H1 (cell line): ENCODE measurements at regions not wholly inside any gene's neighbourhood (a gene's known extent, or its start where the extent isn't known, plus 50 kb on each side); places are given as distances from the start of the nearest gene placed in this dataset.

Experiments used
- CTCF ChIA-PET: fragments of 300-600 bp; sonication (Branson Sonifier 250); formaldehyde crosslinking; loops from one replicate; lab custom pipeline; 2021; ENCODE audit not compliant: partially characterized antibody; lab: Charles Lee
- POLR2A ChIA-PET: fragments of 300-600 bp; sonication (Branson Sonifier 250); formaldehyde crosslinking; loops from one replicate; lab custom pipeline; 2021; ENCODE audit warnings: inconsistent platforms; ENCODE audit not compliant: partially characterized antibody; lab: Charles Lee
- DNase-seq, 2 experiments: peaks; one replicate each; pipeline versions ENCODE4 v3.0.0 to v3.0.0-alpha.2; 2010 to 2022; ENCODE audit warnings: low spot score in 2 of 2, low read depth in 1 of 2, mixed read lengths in 1 of 2
- FAIRE-seq: peaks from 2 replicates; lab custom pipeline; 2011; peaks lifted over from hg19 to GRCh38; lab: Jason Lieb, UNC
- H2AFZ ChIP-seq: 2 replicates; pipeline ENCODE4 v1.8.1; 2012; ENCODE audit warnings: low read length, inconsistent platforms
- H2AK5ac ChIP-seq: 2 replicates; pipeline ENCODE4 v1.6.1; 2013; ENCODE audit warnings: low read depth, low read length
- H2BK120ac ChIP-seq: replicated peaks from 2 replicates; pipeline ENCODE3; 2013; ENCODE audit warnings: low read depth, low read length, inconsistent platforms
- H2BK12ac ChIP-seq: 2 replicates; pipeline ENCODE4 v1.6.1; 2013; ENCODE audit warnings: low read depth, low read length
- H2BK15ac ChIP-seq: 2 replicates; pipeline ENCODE4 v1.6.1; 2013; ENCODE audit warnings: low read length
- H2BK20ac ChIP-seq: 2 replicates; pipeline ENCODE4 v1.6.1; 2013; ENCODE audit warnings: low read length
- H2BK5ac ChIP-seq: 2 replicates; pipeline ENCODE4 v1.6.1; 2013; ENCODE audit warnings: low read depth, low read length
- H3K14ac ChIP-seq: 2 replicates; pipeline ENCODE4 v1.6.1; 2013; ENCODE audit warnings: inconsistent platforms; ENCODE audit not compliant: insufficient read length
- H3K18ac ChIP-seq: 2 replicates; pipeline ENCODE4 v1.6.1; 2013; ENCODE audit warnings: low read length; ENCODE audit errors: extremely low read depth
- H3K23ac ChIP-seq: 2 replicates; pipeline ENCODE4 v1.6.1; 2013; ENCODE audit warnings: inconsistent platforms; ENCODE audit not compliant: insufficient read length
- H3K23me2 ChIP-seq: 2 replicates; pipeline ENCODE4 v1.6.1; 2013; ENCODE audit warnings: low read depth, low read length
- H3K27ac ChIP-seq: 2 replicates; pipeline ENCODE4 v1.6.1; 2011; ENCODE audit warnings: low read depth, low read length, inconsistent platforms
- H3K27me3 ChIP-seq, 4 experiments: replicated peaks in 1 of 4; 1 replicate in 1 of 4; 2 replicates in 3 of 4; pipeline versions ENCODE4 v1.6.1 to v1.8.1; 2011 to 2013; ENCODE audit warnings: low read length in 3 of 4, mild to moderate bottlenecking in 3 of 4, inconsistent platforms in 2 of 4, mixed read lengths in 2 of 4, moderate library complexity in 1 of 4; ENCODE audit not compliant: control insufficient read depth in 3 of 4, insufficient read depth in 3 of 4; ENCODE audit errors: extremely low read depth in 1 of 4
- H3K36me3 ChIP-seq, 4 experiments: 2 replicates each; pipeline versions ENCODE4 v1.6.1 to v1.8.1; 2011 to 2013; ENCODE audit warnings: mild to moderate bottlenecking in 4 of 4, low read length in 3 of 4, moderate library complexity in 2 of 4, control low read depth in 1 of 4, inconsistent platforms in 1 of 4; ENCODE audit not compliant: insufficient read depth in 4 of 4, control insufficient read depth in 2 of 4
- H3K4ac ChIP-seq: replicated peaks from 2 replicates; pipeline ENCODE3; 2013; ENCODE audit warnings: low read length, low read depth, mixed read lengths, inconsistent platforms; ENCODE audit not compliant: insufficient read length
- H3K4me1 ChIP-seq, 4 experiments: replicated peaks in 1 of 4; 1 replicate in 1 of 4; 2 replicates in 3 of 4; pipeline versions ENCODE4 v1.6.1 to v1.8.1; 2011 to 2013; ENCODE audit warnings: low read length in 3 of 4, inconsistent platforms in 2 of 4, mixed read lengths in 1 of 4; ENCODE audit not compliant: insufficient read depth in 4 of 4, control insufficient read depth in 3 of 4
- H3K4me2 ChIP-seq, 2 experiments: 2 replicates each; pipeline versions ENCODE4 v1.6.1 to v1.8.1; 2011 to 2013; ENCODE audit warnings: low read depth in 2 of 2, low read length in 2 of 2, control low read depth in 1 of 2, inconsistent platforms in 1 of 2, mild to moderate bottlenecking in 1 of 2; ENCODE audit not compliant: insufficient read depth in 1 of 2
- H3K4me3 ChIP-seq, 4 experiments: fragments of 200-600, 300-600 bp in 1 of 4; sonication (generic), shearing (Covaris generic), sonication (Bioruptor Twin) in 1 of 4; 2 replicates each; pipeline versions ENCODE4 v1.5.1 to v1.8.1; 2011 to 2016; ENCODE audit warnings: low read length in 4 of 4, low read depth in 3 of 4, control low read depth in 2 of 4, inconsistent platforms in 2 of 4, mild to moderate bottlenecking in 2 of 4, mixed read lengths in 1 of 4, moderate library complexity in 1 of 4; ENCODE audit not compliant: insufficient read depth in 2 of 4; ENCODE audit errors: extremely low read depth in 1 of 4
- H3K56ac ChIP-seq: replicated peaks from 2 replicates; pipeline ENCODE3; 2013; ENCODE audit warnings: low read depth, mild to moderate bottlenecking, mixed read lengths, low read length, inconsistent platforms; ENCODE audit not compliant: insufficient read length
- H3K79me1 ChIP-seq: 2 replicates; pipeline ENCODE4 v1.6.1; 2013; ENCODE audit warnings: low read depth, low read length, control low read depth
- H3K79me2 ChIP-seq, 2 experiments: 2 replicates each; pipeline versions ENCODE4 v1.6.1 to v1.8.1; 2012 to 2013; ENCODE audit warnings: low read length in 2 of 2, mild to moderate bottlenecking in 2 of 2, inconsistent platforms in 1 of 2; ENCODE audit not compliant: insufficient read depth in 2 of 2, control insufficient read depth in 1 of 2
- H3K9ac ChIP-seq, 4 experiments: replicated peaks in 1 of 4; 1 replicate in 1 of 4; 2 replicates in 3 of 4; pipeline versions ENCODE4 v1.6.1 to v1.8.1; 2011 to 2013; ENCODE audit warnings: low read depth in 3 of 4, low read length in 3 of 4, control low read depth in 2 of 4, mild to moderate bottlenecking in 2 of 4, moderate library complexity in 2 of 4, inconsistent platforms in 1 of 4; ENCODE audit errors: extremely low read depth in 1 of 4
- H3K9me3 ChIP-seq, 2 experiments: 2 replicates each; pipeline versions ENCODE4 v1.6.1 to v1.8.1; 2012 to 2013; ENCODE audit warnings: mild to moderate bottlenecking in 2 of 2, moderate library complexity in 2 of 2, control low read depth in 1 of 2, inconsistent platforms in 1 of 2, low read depth in 1 of 2, low read length in 1 of 2, mixed read lengths in 1 of 2; ENCODE audit not compliant: insufficient read depth in 2 of 2
- H4K20me1 ChIP-seq, 2 experiments: replicated peaks in 1 of 2; 2 replicates each; pipeline versions ENCODE3 to v1.8.1; 2011 to 2013; ENCODE audit warnings: inconsistent platforms in 2 of 2, low read length in 2 of 2, mild to moderate bottlenecking in 1 of 2; ENCODE audit not compliant: insufficient read depth in 2 of 2, control insufficient read depth in 1 of 2
- H4K5ac ChIP-seq: 2 replicates; pipeline ENCODE4 v1.6.1; 2013; ENCODE audit warnings: low read length, low read depth, mixed read lengths, inconsistent platforms; ENCODE audit not compliant: insufficient read length
- H4K8ac ChIP-seq: 2 replicates; pipeline ENCODE4 v1.8.0; 2013; ENCODE audit warnings: mild to moderate bottlenecking, moderate library complexity, low read length, inconsistent platforms; ENCODE audit not compliant: insufficient read depth; ENCODE audit errors: extremely low read depth
- H4K91ac ChIP-seq: replicated peaks from 2 replicates; pipeline ENCODE3; 2013; ENCODE audit warnings: low read length, mixed read lengths, inconsistent platforms; ENCODE audit not compliant: insufficient read length
- BCL11A ChIP-seq, 2 experiments: IDR thresholded peaks; one replicate each; pipeline ENCODE4 v1.6.1; 2011; ENCODE audit warnings: low read depth in 2 of 2, low read length in 2 of 2, mild to moderate bottlenecking in 2 of 2
- BRCA1 ChIP-seq: IDR thresholded peaks from 2 replicates; pipeline ENCODE4 v1.6.1; 2012; ENCODE audit warnings: low read depth, low read length, improper control_type of control experiment
- HDAC2 ChIP-seq, 2 experiments: fragments of 300-600 bp in 1 of 2; sonication (generic) in 1 of 2; IDR thresholded peaks; 2 replicates each; pipeline ENCODE4 v1.6.1; 2011 to 2012; ENCODE audit warnings: low read depth in 2 of 2, low read length in 2 of 2, mild to moderate bottlenecking in 2 of 2, moderate library complexity in 2 of 2, borderline replicate concordance in 1 of 2, inconsistent platforms in 1 of 2
- POLR2A ChIP-seq, 2 experiments: IDR thresholded peaks; 1 replicate in 1 of 2; 2 replicates in 1 of 2; pipeline ENCODE4 v1.6.1; 2011; ENCODE audit warnings: low read depth in 2 of 2, low read length in 2 of 2, mild to moderate bottlenecking in 2 of 2; ENCODE audit errors: control extremely low read depth in 1 of 2
- RNF2 ChIP-seq: fragments of 200-900, 300-1000 bp; sonication (generic); IDR thresholded peaks from 2 replicates; pipeline ENCODE4 v1.7.1; 2016; ENCODE audit warnings: borderline replicate concordance, low read depth, mild to moderate bottlenecking, antibody characterized with exemption, low read length; ENCODE audit not compliant: poor library complexity, severe bottlenecking; ENCODE audit errors: missing control alignments
- SIRT6 ChIP-seq: IDR thresholded peaks from one replicate; pipeline ENCODE4 v1.7.1; 2012; ENCODE audit warnings: low read length, inconsistent platforms
- SP2 ChIP-seq: IDR thresholded peaks from 2 replicates; pipeline ENCODE4 v1.6.1; 2012; ENCODE audit warnings: mild to moderate bottlenecking, low read length, inconsistent platforms
- SUZ12 ChIP-seq: fragments of 200-600 bp; sonication (generic); IDR thresholded peaks from 2 replicates; pipeline ENCODE4 v1.6.1; 2012; ENCODE audit warnings: mild to moderate bottlenecking, inconsistent platforms, low read length, moderate library complexity, mixed read lengths
- WGBS, 2 experiments: shearing (Covaris generic) in 1 of 2; methylation state at CpG; one replicate each; pipeline versions ENCODE4 v1.1.6 to v1.1.7; 2013 to 2015; ENCODE audit warnings: low lambda C conversion rate in 2 of 2, mixed read lengths in 2 of 2, inconsistent platforms in 1 of 2, low coverage in 1 of 2, missing lambda C conversion rate in 1 of 2; ENCODE audit not compliant: insufficient replicate concordance in 2 of 2, insufficient coverage in 1 of 2, insufficient read length in 1 of 2; ENCODE audit errors: extremely low coverage in 1 of 2, missing lambda C conversion rate in 1 of 2; 5-methylcytosine and 5-hydroxymethylcytosine counted together
- TF ChIP-seq, protein P1 (sequence below), 3 experiments: IDR thresholded peaks; 1 replicate in 2 of 3; 2 replicates in 1 of 3; pipeline versions ENCODE4 v1.5.1 to v1.6.1; 2011; ENCODE audit warnings: low read length in 3 of 3, mild to moderate bottlenecking in 3 of 3, inconsistent platforms in 2 of 3, low read depth in 1 of 3, moderate library complexity in 1 of 3; ENCODE audit not compliant: insufficient read depth in 1 of 3; ENCODE audit errors: control extremely low read depth in 1 of 3

DNA sequence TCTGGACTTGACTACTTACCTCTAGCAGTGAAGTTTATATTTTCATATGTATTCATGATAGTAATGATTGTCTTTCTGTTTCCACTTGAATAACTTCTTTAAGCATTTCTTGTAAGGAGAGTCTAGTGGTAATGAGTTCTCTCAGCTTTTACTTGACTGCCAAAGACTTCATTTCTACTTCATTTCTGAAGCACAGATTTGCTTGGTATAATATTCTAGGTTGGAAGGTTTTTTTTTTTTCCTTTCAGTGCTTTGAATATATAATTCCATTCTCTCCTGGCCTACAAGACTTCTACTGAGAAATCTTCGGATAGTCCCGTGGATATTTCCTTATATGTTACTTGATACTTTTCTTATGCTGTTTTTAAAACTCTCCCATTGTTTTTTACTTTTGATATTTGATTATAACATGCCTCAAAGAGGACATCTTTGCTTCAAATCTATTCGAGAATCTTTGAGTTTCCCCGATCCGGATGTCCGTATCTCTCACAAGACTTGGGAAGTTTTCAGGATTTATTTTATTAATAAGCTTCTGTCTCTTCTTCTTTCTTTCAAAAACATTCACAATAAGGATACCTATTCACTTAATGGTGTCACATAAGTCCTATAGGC lies 1560.0 kb downstream of the PCDH9 start:
- Histone ChIP-seq H2BK120ac (no peak overlapping the region), H3K56ac (no peak overlapping the region), H2BK15ac (no peak overlapping the region), H2BK5ac (no peak overlapping the region), H4K5ac (no peak overlapping the region), H3K27me3 (no peaks in the 10 kb centered on the region), H3K79me1 (no peaks in the 10 kb centered on the region), H4K20me1 (no peaks in the 10 kb centered on the region), H2AFZ (no peak overlapping the region), H3K14ac (no peak overlapping the region), H3K79me2 (no peaks in the 10 kb centered on the region), H4K8ac (no peak overlapping the region), H3K18ac (no peak overlapping the region), H3K9me3 (no peaks in the 10 kb centered on the region), H4K91ac (no peak overlapping the region), H3K36me3 (no peaks in the 10 kb centered on the region), H3K9ac (no peak overlapping the region), H3K23ac (no peak overlapping the region), H2BK12ac (no peak overlapping the region), H3K4me1 (no peaks in the 10 kb centered on the region), H3K4ac (no peak overlapping the region), H2BK20ac (no peak overlapping the region), H3K4me3 (no peak overlapping the region), H3K23me2 (no peaks in the 10 kb centered on the region), H2AK5ac (no peak overlapping the region), H3K27ac (no peak overlapping the region), H3K4me2 (no peak overlapping the region)
- WGBS, 2 experiments, result 94% methylated on average over 6 of the region's 6 CpGs; no CpG with 5 or more reads in 1 of the 2 experiments
- no peak for TF ChIP-seq POLR2A (IDR thresholded peaks at IDR 0.05; ENCODE audit: control extremely low read depth in 1 of 2, low read depth in 2 of 2, low read length in 2 of 2)
- TF ChIP-seq HDAC2 (IDR thresholded peaks at IDR 0.05; ENCODE audit: borderline replicate concordance in 1 of 2, low read depth in 2 of 2, low read length in 2 of 2), result no peak
- TF ChIP-seq BCL11A (IDR thresholded peaks at IDR 0.05; ENCODE audit: low read depth in 2 of 2, low read length in 2 of 2), result no peak
- TF ChIP-seq, protein P1, sequence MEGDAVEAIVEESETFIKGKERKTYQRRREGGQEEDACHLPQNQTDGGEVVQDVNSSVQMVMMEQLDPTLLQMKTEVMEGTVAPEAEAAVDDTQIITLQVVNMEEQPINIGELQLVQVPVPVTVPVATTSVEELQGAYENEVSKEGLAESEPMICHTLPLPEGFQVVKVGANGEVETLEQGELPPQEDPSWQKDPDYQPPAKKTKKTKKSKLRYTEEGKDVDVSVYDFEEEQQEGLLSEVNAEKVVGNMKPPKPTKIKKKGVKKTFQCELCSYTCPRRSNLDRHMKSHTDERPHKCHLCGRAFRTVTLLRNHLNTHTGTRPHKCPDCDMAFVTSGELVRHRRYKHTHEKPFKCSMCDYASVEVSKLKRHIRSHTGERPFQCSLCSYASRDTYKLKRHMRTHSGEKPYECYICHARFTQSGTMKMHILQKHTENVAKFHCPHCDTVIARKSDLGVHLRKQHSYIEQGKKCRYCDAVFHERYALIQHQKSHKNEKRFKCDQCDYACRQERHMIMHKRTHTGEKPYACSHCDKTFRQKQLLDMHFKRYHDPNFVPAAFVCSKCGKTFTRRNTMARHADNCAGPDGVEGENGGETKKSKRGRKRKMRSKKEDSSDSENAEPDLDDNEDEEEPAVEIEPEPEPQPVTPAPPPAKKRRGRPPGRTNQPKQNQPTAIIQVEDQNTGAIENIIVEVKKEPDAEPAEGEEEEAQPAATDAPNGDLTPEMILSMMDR (IDR thresholded peaks at IDR 0.05; ENCODE audit: control extremely low read depth in 1 of 3, insufficient read depth in 1 of 3, low read depth in 1 of 3, low read length in 3 of 3), result no peak
- TF ChIP-seq BRCA1, result no peak
- no peak for TF ChIP-seq SP2
- TF ChIP-seq SIRT6, result no peak
- no peak for TF ChIP-seq SUZ12
- TF ChIP-seq RNF2, result no peak
- POLR2A ChIA-PET, result no interaction called here
- CTCF ChIA-PET, result no interaction called here
- DNase-seq (no peak), FAIRE-seq (no peak)
